ENCODE measurements at regions not wholly inside any gene's neighbourhood (a gene's known extent, or its start where the extent isn't known, plus 50 kb on each side); places are given as distances from the start of the nearest gene placed in this dataset.

DNA sequence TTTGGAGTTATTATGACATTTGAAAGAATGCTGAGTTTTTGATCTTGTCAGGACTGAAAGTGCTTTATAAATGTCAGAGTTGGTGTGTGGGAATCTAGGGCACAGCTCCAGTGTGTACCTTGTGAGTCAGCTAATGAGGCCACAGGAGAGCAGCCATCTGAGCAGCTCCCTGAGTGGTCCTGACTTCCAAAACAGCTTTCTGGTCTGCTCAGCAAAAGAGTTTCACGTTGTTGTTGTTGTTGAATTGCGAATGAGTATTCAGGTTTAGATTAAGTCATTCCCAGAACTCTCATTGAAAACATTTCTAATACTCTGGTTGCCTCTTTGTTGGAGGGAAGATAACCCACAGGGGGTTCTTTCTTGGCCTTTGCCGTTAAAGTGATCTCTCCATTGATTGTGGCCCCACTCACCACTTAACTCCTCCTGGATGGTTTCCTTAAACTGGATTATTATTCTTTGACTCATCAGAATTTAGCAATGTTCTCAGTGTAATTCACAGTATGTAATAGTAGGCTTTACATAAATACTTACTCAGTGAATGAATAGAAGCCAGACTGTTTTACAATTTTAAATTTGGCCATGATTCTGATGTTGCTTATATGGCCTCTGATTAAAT, 125.1 kb upstream of the SGCD start:
- H3K27ac Mint-ChIP-seq, result no peak overlapping the region
- Histone ChIP-seq H3K27me3 (ENCODE audit: control insufficient read depth, insufficient read depth, low read length, poor library complexity, severe bottlenecking) (no peaks in the 10 kb centered on the region), H3K27ac (ENCODE audit: low read depth, low read length) (no peak overlapping the region), H3K9ac (ENCODE audit: extremely low read depth, low read length, poor library complexity, severe bottlenecking) (no peak overlapping the region), H3K36me3 (ENCODE audit: control insufficient read depth, insufficient read depth, low read length) (no peaks in the 10 kb centered on the region), H3K4me1 (ENCODE audit: control insufficient read depth, insufficient read depth, low read length) (no peaks in the 10 kb centered on the region), H3K9me3 (ENCODE audit: control insufficient read depth, low read length) (no peaks in the 10 kb centered on the region), H3K4me3 (ENCODE audit: low read length) (no peak overlapping the region)
- no peaks in the 10 kb centered on the region for H3K27me3 Mint-ChIP-seq (ENCODE audit: insufficient read depth)
- no peak overlapping the region for H3K4me3 Mint-ChIP-seq
- TF ChIP-seq, protein P1, sequence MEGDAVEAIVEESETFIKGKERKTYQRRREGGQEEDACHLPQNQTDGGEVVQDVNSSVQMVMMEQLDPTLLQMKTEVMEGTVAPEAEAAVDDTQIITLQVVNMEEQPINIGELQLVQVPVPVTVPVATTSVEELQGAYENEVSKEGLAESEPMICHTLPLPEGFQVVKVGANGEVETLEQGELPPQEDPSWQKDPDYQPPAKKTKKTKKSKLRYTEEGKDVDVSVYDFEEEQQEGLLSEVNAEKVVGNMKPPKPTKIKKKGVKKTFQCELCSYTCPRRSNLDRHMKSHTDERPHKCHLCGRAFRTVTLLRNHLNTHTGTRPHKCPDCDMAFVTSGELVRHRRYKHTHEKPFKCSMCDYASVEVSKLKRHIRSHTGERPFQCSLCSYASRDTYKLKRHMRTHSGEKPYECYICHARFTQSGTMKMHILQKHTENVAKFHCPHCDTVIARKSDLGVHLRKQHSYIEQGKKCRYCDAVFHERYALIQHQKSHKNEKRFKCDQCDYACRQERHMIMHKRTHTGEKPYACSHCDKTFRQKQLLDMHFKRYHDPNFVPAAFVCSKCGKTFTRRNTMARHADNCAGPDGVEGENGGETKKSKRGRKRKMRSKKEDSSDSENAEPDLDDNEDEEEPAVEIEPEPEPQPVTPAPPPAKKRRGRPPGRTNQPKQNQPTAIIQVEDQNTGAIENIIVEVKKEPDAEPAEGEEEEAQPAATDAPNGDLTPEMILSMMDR (conservative IDR thresholded peaks at IDR 0.05), result no peak
- peaks cover 6% of the 10 kb centered on the region for H3K4me1 Mint-ChIP-seq
- 20 to 51% methylated on average over 1 to 3 of the region's 3 CpGs for WGBS, 2 experiments (ENCODE audit: insufficient coverage in 1 of 2, insufficient read length in 1 of 2)
- DNase-seq, result no peak
- no peaks in the 10 kb centered on the region for H3K9me3 Mint-ChIP-seq
- no peaks in the 10 kb centered on the region for H3K36me3 Mint-ChIP-seq (ENCODE audit: low read depth)

DNA sequence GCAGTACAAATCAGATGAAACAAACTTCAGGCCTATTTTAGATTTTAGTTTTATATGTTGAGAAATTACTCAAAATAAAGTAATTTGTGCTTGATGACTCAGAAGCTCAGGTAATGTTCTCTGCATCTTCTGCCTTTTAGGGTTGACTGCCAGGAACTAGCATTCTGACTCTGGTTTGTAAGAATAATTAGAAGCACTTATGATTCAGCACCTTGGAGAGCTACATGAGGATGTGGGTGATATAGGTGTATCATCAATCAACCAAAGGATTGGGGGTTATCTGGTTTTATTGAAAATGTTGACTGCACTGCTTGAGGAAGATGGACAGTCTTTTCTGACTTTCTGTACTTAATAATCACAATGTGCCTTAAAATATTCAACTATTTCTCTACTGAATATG, 118.7 kb upstream of the SGCD start:
- H3K9me3 Mint-ChIP-seq, result no peaks in the 10 kb centered on the region
- no peak for DNase-seq
- TF ChIP-seq, protein P1 (conservative IDR thresholded peaks at IDR 0.05), result no peak

DNA sequence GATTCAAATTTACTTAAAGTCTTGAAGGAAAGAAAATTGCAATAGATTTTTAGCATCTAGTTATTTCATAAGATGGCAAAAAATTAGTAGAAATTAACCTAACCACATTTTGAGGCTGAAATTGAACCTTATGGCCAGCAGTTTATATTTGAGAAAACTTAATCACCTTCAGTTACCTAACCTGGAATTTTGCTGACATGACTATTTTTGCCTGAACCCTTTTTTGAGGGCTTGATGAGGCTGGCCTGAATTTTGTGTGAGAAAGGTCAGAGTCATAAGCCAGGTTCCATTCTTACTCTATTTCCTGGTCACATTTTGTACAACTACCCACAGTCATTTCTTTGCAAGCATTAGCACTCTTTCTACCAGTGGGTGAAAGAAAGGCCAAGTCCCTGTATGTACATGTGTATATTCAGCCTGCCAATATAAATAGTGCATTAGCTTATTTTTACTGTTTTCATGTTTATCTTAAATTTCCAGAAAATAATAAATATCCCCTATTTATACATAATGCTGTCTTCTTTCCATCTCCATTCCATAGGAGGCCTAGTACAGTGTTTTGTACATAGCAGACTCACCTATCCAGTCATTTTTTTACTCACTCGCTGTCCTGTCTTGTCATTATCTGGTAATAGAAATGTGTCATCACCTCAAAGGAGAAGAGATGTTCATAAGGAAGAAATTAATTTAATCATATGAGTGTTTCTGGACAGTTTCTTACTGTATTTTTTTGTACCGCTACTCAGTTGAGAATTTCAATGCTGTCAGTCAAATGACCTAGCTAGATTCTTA, 108.4 kb upstream of the SGCD start:
- no peak for DNase-seq
- Mint-ChIP-seq H3K27ac (no peak overlapping the region), H3K4me1 (no peaks in the 10 kb centered on the region), H3K9me3 (no peaks in the 10 kb centered on the region), H3K27me3 (ENCODE audit: insufficient read depth) (no peaks in the 10 kb centered on the region), H3K4me3 (no peak overlapping the region), H3K36me3 (ENCODE audit: low read depth) (no peaks in the 10 kb centered on the region)
- Histone ChIP-seq H3K4me3 (ENCODE audit: low read length) (no peak overlapping the region), H3K27me3 (ENCODE audit: control insufficient read depth, insufficient read depth, low read length, poor library complexity, severe bottlenecking) (no peaks in the 10 kb centered on the region), H3K36me3 (ENCODE audit: control insufficient read depth, insufficient read depth, low read length) (no peaks in the 10 kb centered on the region), H3K4me1 (ENCODE audit: control insufficient read depth, insufficient read depth, low read length) (no peaks in the 10 kb centered on the region), H3K9ac (ENCODE audit: extremely low read depth, low read length, poor library complexity, severe bottlenecking) (no peak overlapping the region), H3K9me3 (ENCODE audit: control insufficient read depth, low read length) (no peaks in the 10 kb centered on the region), H3K27ac (ENCODE audit: low read depth, low read length) (no peak overlapping the region)
- 88 to 100% methylated on average over 1 to 2 of the region's 2 CpGs for WGBS, 2 experiments (ENCODE audit: insufficient coverage in 1 of 2, insufficient read length in 1 of 2)
- TF ChIP-seq, protein P1 (conservative IDR thresholded peaks at IDR 0.05), result no peak

More for the DNA sequence above, 118.7 kb upstream of the SGCD start:
- Histone ChIP-seq H3K4me3 (ENCODE audit: low read length) (no peak overlapping the region), H3K27ac (ENCODE audit: low read depth, low read length) (no peak overlapping the region), H3K9ac (ENCODE audit: extremely low read depth, low read length, poor library complexity, severe bottlenecking) (no peak overlapping the region), H3K9me3 (ENCODE audit: control insufficient read depth, low read length) (no peaks in the 10 kb centered on the region), H3K27me3 (ENCODE audit: control insufficient read depth, insufficient read depth, low read length, poor library complexity, severe bottlenecking) (no peaks in the 10 kb centered on the region), H3K4me1 (ENCODE audit: control insufficient read depth, insufficient read depth, low read length) (no peaks in the 10 kb centered on the region), H3K36me3 (ENCODE audit: control insufficient read depth, insufficient read depth, low read length) (no peaks in the 10 kb centered on the region)
- Mint-ChIP-seq H3K27ac (no peak overlapping the region), H3K36me3 (ENCODE audit: low read depth) (no peaks in the 10 kb centered on the region), H3K4me1 (no peaks in the 10 kb centered on the region), H3K27me3 (ENCODE audit: insufficient read depth) (no peaks in the 10 kb centered on the region), H3K4me3 (no peak overlapping the region)
